ENCODE measurements at regions not wholly inside any gene's neighbourhood (a gene's known extent, or its start where the extent isn't known, plus 50 kb on each side); places are given as distances from the start of the nearest gene placed in this dataset.

GRCh38 chr1:213564215-213564659 lies 423.5 kb upstream of the PROX1 start:
- TF ChIP-seq CTCF (IDR thresholded peaks at IDR 0.05), result no peak
- TF ChIP-seq EP300 (IDR thresholded peaks at IDR 0.05), result no peak
